ENCODE measurements at regions not wholly inside any gene's neighbourhood (a gene's known extent, or its start where the extent isn't known, plus 50 kb on each side); places are given as distances from the start of the nearest gene placed in this dataset.

DNA sequence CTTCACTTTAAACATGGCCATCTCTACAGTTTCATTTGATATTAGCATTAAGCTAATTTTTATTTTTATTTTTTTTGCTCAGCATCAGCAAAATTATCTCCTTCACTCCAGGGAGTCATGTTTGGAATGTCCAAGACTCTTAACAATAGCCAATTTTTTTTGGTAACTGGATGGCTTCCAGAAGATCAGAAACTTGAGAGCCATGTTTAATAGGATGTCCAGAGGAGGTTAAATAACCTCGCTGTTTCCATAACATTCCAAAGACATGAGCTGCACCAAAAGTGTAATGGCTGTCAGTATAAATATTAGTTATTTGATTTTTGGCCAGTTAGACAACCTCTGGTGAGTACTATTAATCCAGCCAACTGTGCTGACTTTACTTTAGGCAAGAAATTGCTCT lies 80.7 kb downstream of the DNTTIP2 start:
- intact Hi-C loops (cut with micrococcal nuclease; ENCODE audit: unreplicated experiment): no loop called here
- Mint-ChIP-seq H3K36me3 (ENCODE audit: insufficient read depth, unreplicated experiment) (no peaks in the 10 kb centered on the region), H3K4me3 (ENCODE audit: low read depth, unreplicated experiment) (no peak overlapping the region), H3K4me1 (ENCODE audit: low read depth, unreplicated experiment) (no peaks in the 10 kb centered on the region), H3K9me3 (ENCODE audit: low read depth, unreplicated experiment) (no peaks in the 10 kb centered on the region), H3K27ac (ENCODE audit: unreplicated experiment) (no peak overlapping the region), H3K27me3 (ENCODE audit: unreplicated experiment) (no peaks in the 10 kb centered on the region)
- TF ChIP-seq, protein P1, sequence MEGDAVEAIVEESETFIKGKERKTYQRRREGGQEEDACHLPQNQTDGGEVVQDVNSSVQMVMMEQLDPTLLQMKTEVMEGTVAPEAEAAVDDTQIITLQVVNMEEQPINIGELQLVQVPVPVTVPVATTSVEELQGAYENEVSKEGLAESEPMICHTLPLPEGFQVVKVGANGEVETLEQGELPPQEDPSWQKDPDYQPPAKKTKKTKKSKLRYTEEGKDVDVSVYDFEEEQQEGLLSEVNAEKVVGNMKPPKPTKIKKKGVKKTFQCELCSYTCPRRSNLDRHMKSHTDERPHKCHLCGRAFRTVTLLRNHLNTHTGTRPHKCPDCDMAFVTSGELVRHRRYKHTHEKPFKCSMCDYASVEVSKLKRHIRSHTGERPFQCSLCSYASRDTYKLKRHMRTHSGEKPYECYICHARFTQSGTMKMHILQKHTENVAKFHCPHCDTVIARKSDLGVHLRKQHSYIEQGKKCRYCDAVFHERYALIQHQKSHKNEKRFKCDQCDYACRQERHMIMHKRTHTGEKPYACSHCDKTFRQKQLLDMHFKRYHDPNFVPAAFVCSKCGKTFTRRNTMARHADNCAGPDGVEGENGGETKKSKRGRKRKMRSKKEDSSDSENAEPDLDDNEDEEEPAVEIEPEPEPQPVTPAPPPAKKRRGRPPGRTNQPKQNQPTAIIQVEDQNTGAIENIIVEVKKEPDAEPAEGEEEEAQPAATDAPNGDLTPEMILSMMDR (IDR thresholded peaks at IDR 0.05; ENCODE audit: unreplicated experiment): no peak
- no peak for DNase-seq
- CTCF ChIA-PET: no interaction called here
- no TSS peak for BruUV-seq (replicated peaks)

DNA sequence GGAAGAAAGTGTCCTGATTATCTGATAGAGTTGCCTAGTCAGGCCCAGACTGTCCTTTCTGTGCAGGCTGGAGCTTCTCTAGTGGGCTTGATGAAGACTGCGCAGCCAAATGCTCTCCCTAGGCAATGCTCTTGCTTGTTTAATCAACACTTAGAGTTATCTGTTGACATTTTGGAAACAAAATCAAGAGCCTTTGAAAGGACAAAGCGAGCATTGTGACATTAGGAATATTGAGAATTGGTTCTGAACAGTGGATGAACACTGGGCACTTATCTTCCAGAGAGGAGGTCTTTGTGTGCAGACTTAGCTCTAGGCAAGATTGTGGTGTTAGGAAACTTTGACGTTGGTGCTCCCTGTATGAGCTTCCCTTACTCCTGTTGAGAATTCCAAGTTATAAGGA lies 94.5 kb downstream of the DNTTIP2 start:
- Mint-ChIP-seq H3K4me1 (ENCODE audit: low read depth, unreplicated experiment) (peaks cover 10% of the 10 kb centered on the region), H3K27me3 (ENCODE audit: unreplicated experiment) (no peaks in the 10 kb centered on the region), H3K36me3 (ENCODE audit: insufficient read depth, unreplicated experiment) (no peaks in the 10 kb centered on the region), H3K9me3 (ENCODE audit: low read depth, unreplicated experiment) (peaks cover 2% of the 10 kb centered on the region), H3K27ac (ENCODE audit: unreplicated experiment) (no peak overlapping the region), H3K4me3 (ENCODE audit: low read depth, unreplicated experiment) (no peak overlapping the region)
- CTCF ChIA-PET: no interaction called here
- no peak for DNase-seq
- BruUV-seq (replicated peaks): no TSS peak
- TF ChIP-seq, protein P1 (IDR thresholded peaks at IDR 0.05; ENCODE audit: unreplicated experiment): no peak
- intact Hi-C loops (cut with micrococcal nuclease; ENCODE audit: unreplicated experiment): no loop called here

DNA sequence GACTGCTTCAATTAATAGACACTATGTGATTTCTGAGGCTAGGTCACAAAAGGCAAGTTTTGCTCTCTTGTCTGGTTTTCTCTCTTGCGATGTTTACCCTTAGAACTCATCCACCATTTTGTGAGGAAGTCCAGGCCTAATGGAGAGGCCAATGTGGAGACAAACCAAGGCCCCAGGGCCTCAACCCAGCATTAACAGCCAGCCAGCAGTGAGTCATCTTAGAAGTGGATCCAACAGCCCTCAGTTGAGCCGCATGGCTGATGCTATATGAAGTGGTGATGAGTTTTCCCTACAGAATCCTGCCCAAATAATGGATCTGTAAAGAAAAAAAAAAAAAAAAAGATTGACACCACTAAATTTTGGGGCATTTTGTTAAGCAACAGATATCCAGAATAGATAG lies 95.1 kb downstream of the DNTTIP2 start:
- Mint-ChIP-seq H3K27me3 (ENCODE audit: unreplicated experiment) (no peaks in the 10 kb centered on the region), H3K9me3 (ENCODE audit: low read depth, unreplicated experiment) (peaks cover 1% of the 10 kb centered on the region), H3K4me3 (ENCODE audit: low read depth, unreplicated experiment) (no peak overlapping the region), H3K4me1 (ENCODE audit: low read depth, unreplicated experiment) (peaks cover 16% of the 10 kb centered on the region), H3K27ac (ENCODE audit: unreplicated experiment) (no peak overlapping the region), H3K36me3 (ENCODE audit: insufficient read depth, unreplicated experiment) (no peaks in the 10 kb centered on the region)
- TF ChIP-seq, protein P1 (IDR thresholded peaks at IDR 0.05; ENCODE audit: unreplicated experiment): no peak
- intact Hi-C loops (cut with micrococcal nuclease; ENCODE audit: unreplicated experiment): no loop called here
- BruUV-seq (replicated peaks): no TSS peak
- CTCF ChIA-PET: no interaction called here
- no peak for DNase-seq

DNA sequence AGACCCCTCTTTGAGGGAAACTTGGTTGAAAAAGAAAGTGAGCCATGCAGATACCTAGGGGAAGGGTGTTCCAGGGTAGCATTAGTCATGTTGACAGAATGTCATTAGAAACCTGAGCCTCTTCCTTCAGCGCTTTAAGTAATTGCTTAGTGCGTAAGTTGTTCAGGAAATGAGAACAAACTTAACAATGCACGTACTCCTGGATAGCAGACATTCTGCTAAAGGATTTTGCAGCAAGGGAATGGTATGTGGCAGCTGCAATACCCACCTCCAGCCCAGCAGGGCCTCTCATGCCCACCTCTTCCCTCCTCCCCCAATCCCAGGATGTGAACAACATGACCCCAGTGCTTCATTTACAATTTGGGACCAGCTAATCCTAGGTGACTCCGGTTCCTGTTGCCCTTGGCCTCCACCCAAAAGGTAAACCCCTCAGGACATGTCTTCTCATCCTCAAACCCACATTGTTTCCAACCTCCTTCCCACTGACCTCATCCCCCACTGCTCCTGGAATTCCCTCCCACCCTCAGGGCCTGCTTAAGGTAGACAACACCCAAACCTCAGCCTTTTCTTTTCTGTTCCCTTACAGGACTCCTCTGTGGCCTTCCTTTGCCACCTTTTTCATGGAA lies 98.0 kb upstream of the BCAR3 start:
- Mint-ChIP-seq H3K4me1 (ENCODE audit: low read depth, unreplicated experiment) (peaks cover 28% of the 10 kb centered on the region), H3K4me3 (ENCODE audit: low read depth, unreplicated experiment) (no peak overlapping the region), H3K27me3 (ENCODE audit: unreplicated experiment) (no peaks in the 10 kb centered on the region), H3K36me3 (ENCODE audit: insufficient read depth, unreplicated experiment) (peaks cover 4% of the 10 kb centered on the region), H3K9me3 (ENCODE audit: low read depth, unreplicated experiment) (no peaks in the 10 kb centered on the region), H3K27ac (ENCODE audit: unreplicated experiment) (no peak overlapping the region)
- intact Hi-C loops (cut with micrococcal nuclease; ENCODE audit: unreplicated experiment): no loop called here
- BruUV-seq (replicated peaks): no TSS peak
- DNase-seq: peak; percentile 14
- CTCF ChIA-PET: no interaction called here
- TF ChIP-seq, protein P1 (IDR thresholded peaks at IDR 0.05; ENCODE audit: unreplicated experiment): no peak
